ENCODE measurements at regions not wholly inside any gene's neighbourhood (a gene's known extent, or its start where the extent isn't known, plus 50 kb on each side); places are given as distances from the start of the nearest gene placed in this dataset.

DNA sequence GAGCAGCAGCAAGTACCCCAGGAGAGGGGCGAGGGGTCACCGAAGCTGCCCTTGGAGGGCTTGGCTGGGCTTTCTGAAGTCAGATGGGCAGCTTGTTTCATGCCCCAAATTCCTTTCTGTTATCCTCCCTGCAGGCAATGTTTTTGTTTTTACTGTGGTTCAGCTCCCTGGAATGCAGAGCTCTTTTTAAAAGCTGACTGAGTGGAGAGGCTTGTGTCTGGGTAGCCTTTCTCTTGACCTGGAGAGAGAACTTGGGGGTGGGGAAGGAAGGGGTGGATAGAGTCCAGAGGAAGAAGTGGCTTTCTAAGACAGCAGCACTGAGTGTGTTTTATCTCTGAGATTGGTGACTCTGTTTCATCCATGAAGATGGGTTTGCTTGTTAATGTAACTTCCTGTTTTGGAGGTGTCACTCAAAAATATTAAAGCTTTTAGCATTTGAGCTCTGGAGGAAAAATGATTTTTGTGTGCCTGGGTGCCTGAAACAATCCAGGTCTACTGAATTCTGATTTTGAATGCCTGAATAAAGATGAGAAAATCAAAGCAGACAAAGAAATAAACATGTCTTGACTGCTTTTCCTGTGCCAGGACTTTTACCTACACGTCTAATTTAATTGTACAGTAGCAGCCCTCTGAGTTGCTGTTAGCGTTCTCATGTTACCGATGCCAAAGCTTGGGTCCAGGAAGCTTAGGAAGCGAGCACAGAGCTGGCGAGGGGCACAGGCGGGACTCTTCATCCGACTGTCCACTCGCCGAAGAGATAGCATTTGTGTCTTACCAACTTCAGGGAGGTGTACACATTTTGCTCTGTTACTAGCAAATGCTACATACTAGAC, 78.2 kb upstream of the EEF1E1 start:
- H3K4me1 ChIP-seq, result peaks cover 0 to 4% (median 0%) of the 10 kb centered on the region in 4 donors
- no peaks in the 10 kb centered on the region for H3K9me3 ChIP-seq
- 40 to 49% (median 48%) methylated on average over 11 of the region's 11 CpGs for WGBS, 5 donors
- TF ChIP-seq, protein P1, sequence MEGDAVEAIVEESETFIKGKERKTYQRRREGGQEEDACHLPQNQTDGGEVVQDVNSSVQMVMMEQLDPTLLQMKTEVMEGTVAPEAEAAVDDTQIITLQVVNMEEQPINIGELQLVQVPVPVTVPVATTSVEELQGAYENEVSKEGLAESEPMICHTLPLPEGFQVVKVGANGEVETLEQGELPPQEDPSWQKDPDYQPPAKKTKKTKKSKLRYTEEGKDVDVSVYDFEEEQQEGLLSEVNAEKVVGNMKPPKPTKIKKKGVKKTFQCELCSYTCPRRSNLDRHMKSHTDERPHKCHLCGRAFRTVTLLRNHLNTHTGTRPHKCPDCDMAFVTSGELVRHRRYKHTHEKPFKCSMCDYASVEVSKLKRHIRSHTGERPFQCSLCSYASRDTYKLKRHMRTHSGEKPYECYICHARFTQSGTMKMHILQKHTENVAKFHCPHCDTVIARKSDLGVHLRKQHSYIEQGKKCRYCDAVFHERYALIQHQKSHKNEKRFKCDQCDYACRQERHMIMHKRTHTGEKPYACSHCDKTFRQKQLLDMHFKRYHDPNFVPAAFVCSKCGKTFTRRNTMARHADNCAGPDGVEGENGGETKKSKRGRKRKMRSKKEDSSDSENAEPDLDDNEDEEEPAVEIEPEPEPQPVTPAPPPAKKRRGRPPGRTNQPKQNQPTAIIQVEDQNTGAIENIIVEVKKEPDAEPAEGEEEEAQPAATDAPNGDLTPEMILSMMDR (IDR thresholded peaks at IDR 0.05), result no peak
- TF ChIP-seq POLR2AphosphoS5 (IDR thresholded peaks at IDR 0.05), result no peak
- no peak for TF ChIP-seq EP300 (IDR thresholded peaks at IDR 0.05)
- TF ChIP-seq POLR2A (IDR thresholded peaks at IDR 0.05), result no peak
- no peak overlapping the region for H3K27ac ChIP-seq
- H3K4me3 ChIP-seq, result no peak overlapping the region
- intact Hi-C loops (cut with DNase I; ENCODE audit: low total_unique reads), result no loop called here
- H3K36me3 ChIP-seq, result no peaks in the 10 kb centered on the region
- no peak for DNase-seq
- H3K27me3 ChIP-seq, result no peaks in the 10 kb centered on the region

DNA sequence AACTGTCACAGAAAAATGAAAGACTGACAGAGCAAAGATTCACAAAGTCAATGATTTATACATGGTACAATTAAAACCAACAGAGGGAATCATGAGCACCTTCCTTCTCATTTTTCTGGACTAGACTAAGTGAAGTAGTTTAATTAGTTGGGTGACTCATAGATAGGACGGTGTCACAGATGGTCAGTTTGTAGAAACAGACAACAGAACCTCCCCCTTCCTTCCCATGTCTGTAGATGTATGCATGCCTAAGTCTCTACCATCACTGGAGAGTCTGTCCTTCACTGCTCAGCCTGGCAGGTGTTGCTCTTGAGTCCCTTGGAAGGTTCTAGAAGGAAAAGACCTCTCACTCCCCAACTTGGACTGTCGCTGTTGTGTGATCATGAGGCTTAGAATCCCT, 75.4 kb upstream of the EEF1E1 start:
- intact Hi-C loops (cut with DNase I; ENCODE audit: low total_unique reads), result no loop called here
- Histone ChIP-seq H3K27me3 (no peaks in the 10 kb centered on the region), H3K9me3 (no peaks in the 10 kb centered on the region), H3K27ac (no peak overlapping the region), H3K36me3 (no peaks in the 10 kb centered on the region), H3K4me3 (no peak overlapping the region), H3K4me1 (peaks cover 0 to 4% (median 0%) of the 10 kb centered on the region in 4 donors)
- no peak for DNase-seq
- TF ChIP-seq, protein P1 (IDR thresholded peaks at IDR 0.05), result no peak
- TF ChIP-seq POLR2AphosphoS5 (IDR thresholded peaks at IDR 0.05) (no peak), POLR2A (IDR thresholded peaks at IDR 0.05) (no peak), EP300 (IDR thresholded peaks at IDR 0.05) (no peak)
- WGBS, 5 donors, result 78 to 87% (median 85%) methylated on average over 2 of the region's 2 CpGs

DNA sequence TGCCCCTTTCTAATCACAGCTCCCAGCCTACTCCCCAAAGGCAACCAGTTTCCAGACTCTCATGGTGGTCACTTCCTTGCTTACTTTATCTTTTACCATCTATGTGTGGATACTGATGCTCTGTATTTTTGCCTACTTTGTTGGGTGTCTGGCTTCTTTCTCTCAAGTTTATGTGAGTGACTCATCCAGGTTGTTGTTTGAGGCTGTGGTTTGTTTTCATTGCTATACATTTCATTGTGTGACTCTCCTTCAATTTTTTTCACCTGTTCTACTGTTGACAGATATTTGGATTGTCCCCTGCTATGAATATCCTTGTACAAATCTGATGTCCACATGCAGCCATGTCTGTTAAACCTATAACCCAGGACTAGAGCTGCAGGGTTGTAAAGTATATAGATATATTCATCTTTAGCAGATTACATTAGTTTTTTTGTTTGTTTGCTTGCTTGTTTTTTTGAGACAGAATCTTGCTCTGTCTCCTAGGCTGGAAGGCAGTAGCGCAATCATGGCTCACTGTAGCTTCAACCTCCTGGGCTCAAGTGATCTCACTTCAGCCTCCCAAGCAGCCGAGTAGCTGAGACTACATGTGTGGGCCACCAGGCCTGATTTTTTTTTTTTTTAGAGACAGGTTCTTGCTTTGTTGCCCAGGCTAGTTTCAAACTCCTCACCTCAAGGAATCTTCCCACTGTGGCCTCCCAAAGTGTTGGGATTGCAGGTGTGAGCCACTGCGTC, 72.9 kb upstream of the EEF1E1 start:
- Histone ChIP-seq H3K4me1 (no peaks in the 10 kb centered on the region), H3K4me3 (no peak overlapping the region), H3K27me3 (no peaks in the 10 kb centered on the region), H3K9me3 (no peaks in the 10 kb centered on the region), H3K36me3 (no peaks in the 10 kb centered on the region), H3K27ac (no peak overlapping the region)
- WGBS, 5 donors, result 89 to 94% (median 92%) methylated on average over 3 of the region's 3 CpGs
- no peak for TF ChIP-seq EP300 (IDR thresholded peaks at IDR 0.05)
- no peak for TF ChIP-seq POLR2AphosphoS5 (IDR thresholded peaks at IDR 0.05)
- TF ChIP-seq, protein P1 (IDR thresholded peaks at IDR 0.05), result no peak
- TF ChIP-seq POLR2A (IDR thresholded peaks at IDR 0.05), result no peak
- intact Hi-C loops (cut with DNase I; ENCODE audit: low total_unique reads), result no loop called here
- DNase-seq, result no peak

DNA sequence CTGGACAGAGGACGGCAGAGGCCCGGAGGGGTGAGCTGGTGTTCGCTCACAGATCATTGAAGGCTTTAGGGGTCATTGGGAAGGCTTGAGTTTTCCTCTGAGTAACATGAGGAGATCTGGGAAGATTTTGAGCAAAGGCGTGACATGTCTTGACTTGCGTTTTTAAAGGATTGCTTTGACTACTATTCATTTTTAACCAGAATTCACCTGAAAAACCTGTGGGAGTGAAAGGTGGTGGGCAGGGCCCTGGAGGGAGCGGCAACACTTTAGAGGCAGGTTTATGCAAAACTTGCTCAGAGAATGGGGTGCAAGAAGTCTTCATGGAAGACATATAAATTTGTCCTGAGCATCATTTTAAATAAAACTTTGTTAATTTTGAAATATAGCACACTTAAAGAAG, 72.2 kb upstream of the EEF1E1 start:
- Histone ChIP-seq H3K9me3 (no peaks in the 10 kb centered on the region), H3K4me1 (no peaks in the 10 kb centered on the region), H3K36me3 (no peaks in the 10 kb centered on the region), H3K27me3 (no peaks in the 10 kb centered on the region), H3K27ac (no peak overlapping the region), H3K4me3 (no peak overlapping the region)
- intact Hi-C loops (cut with DNase I; ENCODE audit: low total_unique reads), result no loop called here
- WGBS, 5 donors, result 85 to 91% (median 89%) methylated on average over 6 of the region's 6 CpGs
- TF ChIP-seq, protein P1 (IDR thresholded peaks at IDR 0.05), result no peak
- TF ChIP-seq POLR2A (IDR thresholded peaks at IDR 0.05), result no peak
- TF ChIP-seq EP300 (IDR thresholded peaks at IDR 0.05), result no peak
- TF ChIP-seq POLR2AphosphoS5 (IDR thresholded peaks at IDR 0.05), result no peak
- DNase-seq, result no peak
